Fibroblast of the aortic adventitia (primary cell): ENCODE measurements at regions not wholly inside any gene's neighbourhood (a gene's known extent, or its start where the extent isn't known, plus 50 kb on each side); places are given as distances from the start of the nearest gene placed in this dataset.

Experiments
- DNase-seq: peaks from one replicate; pipeline ENCODE4 v3.0.0-alpha.2; 2010; ENCODE audit warnings: low read depth
- H3K4me3 ChIP-seq: 2 replicates; pipeline ENCODE4 v1.5.1; 2011; ENCODE audit warnings: low read depth, mild to moderate bottlenecking, control low read depth, low read length, moderate library complexity
- CTCF ChIP-seq: IDR thresholded peaks from 2 replicates; pipeline ENCODE4 v1.5.1; 2011; ENCODE audit warnings: mild to moderate bottlenecking, low read length, control low read depth, inconsistent platforms; ENCODE audit not compliant: insufficient read depth

GRCh38 chr3:59316688-59317275 lies 267.0 kb upstream of the CFAP20DC start:
- no peak for DNase-seq
- H3K4me3 ChIP-seq: no peak overlapping the region
- TF ChIP-seq CTCF: no peak

- TF ChIP-seq CTCF: peak; percentile 57
- H3K4me3 ChIP-seq: no peak overlapping the region
- peak; percentile 41 for DNase-seq
Measured at GRCh38 chr3:59313365-59313764, 263.5 kb upstream of the CFAP20DC start.

- no peak overlapping the region for H3K4me3 ChIP-seq
- no peak for DNase-seq
- TF ChIP-seq CTCF: no peak
Measured at GRCh38 chr3:59311231-59311630, 261.4 kb upstream of the CFAP20DC start.

GRCh38 chr3:59310736-59311135 lies 260.9 kb upstream of the CFAP20DC start:
- no peak for TF ChIP-seq CTCF
- DNase-seq: no peak
- no peak overlapping the region for H3K4me3 ChIP-seq

GRCh38 chr3:59308684-59309083 lies 258.9 kb upstream of the CFAP20DC start:
- peak; percentile 11 for TF ChIP-seq CTCF
- H3K4me3 ChIP-seq: no peak overlapping the region
- no peak for DNase-seq

- no peak overlapping the region for H3K4me3 ChIP-seq
- no peak for DNase-seq
- TF ChIP-seq CTCF: no peak
Measured at GRCh38 chr3:59308001-59308400, 258.2 kb upstream of the CFAP20DC start.

- TF ChIP-seq CTCF: no peak
- no peak for DNase-seq
- H3K4me3 ChIP-seq: no peak overlapping the region
Measured at GRCh38 chr3:59306436-59306835, 256.6 kb upstream of the CFAP20DC start.
